ENCODE measurements at regions not wholly inside any gene's neighbourhood (a gene's known extent, or its start where the extent isn't known, plus 50 kb on each side); places are given as distances from the start of the nearest gene placed in this dataset.

GRCh38 chr12:93050748-93051081 is 121.6 kb upstream of the EEA1 start:
- no peaks in the 10 kb centered on the region for H3K4me1 ChIP-seq (ENCODE audit: control insufficient read depth in 2 of 3, insufficient read depth in 2 of 3, low read depth in 1 of 3, low read length in 3 of 3)
- H3K36me3 ChIP-seq (ENCODE audit: control insufficient read depth in 2 of 3, insufficient read depth in 3 of 3, low read length in 3 of 3): no peaks in the 10 kb centered on the region
- no peak overlapping the region for H3K27ac ChIP-seq (ENCODE audit: low read depth in 2 of 2, low read length in 2 of 2)
- no peak for DNase-seq
- FAIRE-seq: no peak
- H3K9me3 ChIP-seq (ENCODE audit: control insufficient read depth in 2 of 3, insufficient read depth in 1 of 3, low read length in 3 of 3): no peaks in the 10 kb centered on the region
- intact Hi-C loops (cut with DNase I): no loop called here
- no peak for TF ChIP-seq CTCF (IDR thresholded peaks at IDR 0.05; ENCODE audit: borderline replicate concordance, extremely low read depth, insufficient read depth)
- no peak overlapping the region for H3K4me3 ChIP-seq (ENCODE audit: low read length in 3 of 3)
- no peak overlapping the region for H3K9ac ChIP-seq (ENCODE audit: low read length in 3 of 3)
- H3K27me3 ChIP-seq (ENCODE audit: control insufficient read depth, insufficient read depth, low read length): no peaks in the 10 kb centered on the region

DNA sequence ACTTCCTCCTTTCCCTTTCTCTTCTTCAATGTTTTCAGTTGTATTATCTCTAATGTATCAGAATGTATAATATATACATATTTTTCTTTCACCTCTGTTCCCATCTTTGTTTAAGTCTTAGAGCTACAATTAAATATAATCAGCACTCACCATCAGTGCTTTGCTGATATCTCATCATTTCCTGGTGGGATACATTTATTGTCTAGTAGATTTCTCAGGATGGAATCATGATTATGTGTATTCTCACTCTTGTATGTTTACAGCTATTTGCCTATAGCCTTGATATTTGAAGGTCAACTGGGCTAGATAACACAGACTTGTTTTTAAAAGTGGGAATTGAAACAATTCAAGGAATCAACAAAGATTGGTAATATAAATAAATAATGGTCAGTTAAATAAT is 124.9 kb upstream of the EEA1 start:
- intact Hi-C loops (cut with DNase I): no loop called here
- no peaks in the 10 kb centered on the region for H3K27me3 ChIP-seq (ENCODE audit: control insufficient read depth, insufficient read depth, low read length)
- no peak for FAIRE-seq
- no peak for DNase-seq
- no peak for TF ChIP-seq CTCF (IDR thresholded peaks at IDR 0.05; ENCODE audit: borderline replicate concordance, extremely low read depth, insufficient read depth)
- no peak overlapping the region for H3K9ac ChIP-seq (ENCODE audit: low read length in 3 of 3)
- H3K9me3 ChIP-seq (ENCODE audit: control insufficient read depth in 2 of 3, insufficient read depth in 1 of 3, low read length in 3 of 3): no peaks in the 10 kb centered on the region
- H3K36me3 ChIP-seq (ENCODE audit: control insufficient read depth in 2 of 3, insufficient read depth in 3 of 3, low read length in 3 of 3): no peaks in the 10 kb centered on the region
- no peak overlapping the region for H3K27ac ChIP-seq (ENCODE audit: low read depth in 2 of 2, low read length in 2 of 2)
- H3K4me1 ChIP-seq (ENCODE audit: control insufficient read depth in 2 of 3, insufficient read depth in 2 of 3, low read depth in 1 of 3, low read length in 3 of 3): no peaks in the 10 kb centered on the region
- H3K4me3 ChIP-seq (ENCODE audit: low read length in 3 of 3): no peak overlapping the region

- no peak for FAIRE-seq
- H3K9ac ChIP-seq (ENCODE audit: low read length in 3 of 3): no peak overlapping the region
- H3K36me3 ChIP-seq (ENCODE audit: control insufficient read depth in 2 of 3, insufficient read depth in 3 of 3, low read length in 3 of 3): no peaks in the 10 kb centered on the region
- no peaks in the 10 kb centered on the region for H3K27me3 ChIP-seq (ENCODE audit: control insufficient read depth, insufficient read depth, low read length)
- TF ChIP-seq CTCF (IDR thresholded peaks at IDR 0.05; ENCODE audit: borderline replicate concordance, extremely low read depth, insufficient read depth): no peak
- H3K4me3 ChIP-seq (ENCODE audit: low read length in 3 of 3): no peak overlapping the region
- no peaks in the 10 kb centered on the region for H3K9me3 ChIP-seq (ENCODE audit: control insufficient read depth in 2 of 3, insufficient read depth in 1 of 3, low read length in 3 of 3)
- DNase-seq: no peak
- H3K4me1 ChIP-seq (ENCODE audit: control insufficient read depth in 2 of 3, insufficient read depth in 2 of 3, low read depth in 1 of 3, low read length in 3 of 3): no peaks in the 10 kb centered on the region
- no peak overlapping the region for H3K27ac ChIP-seq (ENCODE audit: low read depth in 2 of 2, low read length in 2 of 2)
- intact Hi-C loops (cut with DNase I): no loop called here
Observed at GRCh38 chr12:93055221-93055620, 126.1 kb upstream of the EEA1 start.

- no peak for FAIRE-seq
- H3K36me3 ChIP-seq (ENCODE audit: control insufficient read depth in 2 of 3, insufficient read depth in 3 of 3, low read length in 3 of 3): no peaks in the 10 kb centered on the region
- H3K9me3 ChIP-seq (ENCODE audit: control insufficient read depth in 2 of 3, insufficient read depth in 1 of 3, low read length in 3 of 3): no peaks in the 10 kb centered on the region
- H3K4me3 ChIP-seq (ENCODE audit: low read length in 3 of 3): no peak overlapping the region
- no peaks in the 10 kb centered on the region for H3K4me1 ChIP-seq (ENCODE audit: control insufficient read depth in 2 of 3, insufficient read depth in 2 of 3, low read depth in 1 of 3, low read length in 3 of 3)
- TF ChIP-seq CTCF (IDR thresholded peaks at IDR 0.05; ENCODE audit: borderline replicate concordance, extremely low read depth, insufficient read depth): no peak
- no peak overlapping the region for H3K27ac ChIP-seq (ENCODE audit: low read depth in 2 of 2, low read length in 2 of 2)
- no peaks in the 10 kb centered on the region for H3K27me3 ChIP-seq (ENCODE audit: control insufficient read depth, insufficient read depth, low read length)
- H3K9ac ChIP-seq (ENCODE audit: low read length in 3 of 3): no peak overlapping the region
- DNase-seq: no peak
- intact Hi-C loops (cut with DNase I): no loop called here
Observed at GRCh38 chr12:93056971-93057535, 128.0 kb upstream of the EEA1 start.

All from kidney (tissue), 13 donors.